SU-DHL-6 (cell line): ENCODE measurements at regions not wholly inside any gene's neighbourhood (a gene's known extent, or its start where the extent isn't known, plus 50 kb on each side); places are given as distances from the start of the nearest gene placed in this dataset.

Source experiments
- H2AFZ ChIP-seq: fragments of 200-600 bp; sonication (generic); 2 replicates; pipeline ENCODE4 v1.6.1; 2014; ENCODE audit warnings: low read depth, mild to moderate bottlenecking, moderate library complexity, mixed read lengths, antibody characterized with exemption, low read length; ENCODE audit not compliant: severe bottlenecking
- H3F3A ChIP-seq: fragments of 200-600 bp; shearing (Covaris generic); 2 replicates; pipeline ENCODE4 v1.6.0; 2016; ENCODE audit warnings: antibody characterized with exemption, mild to moderate bottlenecking; ENCODE audit not compliant: insufficient read depth
- H3K27ac ChIP-seq: fragments of 200-600 bp; sonication (generic); 2 replicates; pipeline ENCODE4 v1.5.1; 2016; ENCODE audit warnings: low read depth, mild to moderate bottlenecking, low read length, moderate library complexity, mixed read lengths
- H3K27me3 ChIP-seq: fragments of 200-600 bp; sonication (generic), shearing (Covaris generic); 2 replicates; pipeline ENCODE4 v1.6.0; 2014; ENCODE audit warnings: mild to moderate bottlenecking, low read length
- H3K36me3 ChIP-seq: fragments of 200-600 bp; sonication (generic); 2 replicates; pipeline ENCODE4 v1.6.1; 2014; ENCODE audit warnings: mild to moderate bottlenecking, low read length, mixed read lengths
- H3K4me2 ChIP-seq: fragments of 300-600, 200-600 bp; shearing (Covaris generic), sonication (generic); 2 replicates; pipeline ENCODE4 v1.6.0; 2014; ENCODE audit warnings: low read length, low read depth, mild to moderate bottlenecking; ENCODE audit not compliant: poor library complexity, severe bottlenecking
- H3K4me3 ChIP-seq: fragments of 200-600 bp; sonication (generic); 2 replicates; pipeline ENCODE4 v1.5.1; 2014; ENCODE audit warnings: antibody characterized with exemption, low read length, mild to moderate bottlenecking, mixed read lengths; ENCODE audit not compliant: insufficient read depth, poor library complexity, severe bottlenecking
- H3K79me2 ChIP-seq: fragments of 200-600 bp; sonication (generic); 2 replicates; pipeline ENCODE4 v1.6.1; 2014; ENCODE audit warnings: mild to moderate bottlenecking, low read length, moderate library complexity; ENCODE audit not compliant: insufficient read depth
- H3K9ac ChIP-seq: fragments of 200-600 bp; sonication (generic); 2 replicates; pipeline ENCODE4 v1.7.0; 2014; ENCODE audit warnings: mild to moderate bottlenecking, low read length
- H3K9me2 ChIP-seq: fragments of 200-600 bp; sonication (generic); replicated peaks from 2 replicates; pipeline ENCODE4 v1.6.1; 2014; ENCODE audit warnings: low read length; ENCODE audit not compliant: insufficient read depth
- H3K9me3 ChIP-seq: fragments of 200-600 bp; sonication (generic); 2 replicates; pipeline ENCODE4 v1.6.1; 2014; ENCODE audit warnings: low read length, mixed read lengths; ENCODE audit not compliant: insufficient read depth
- H4K20me1 ChIP-seq: fragments of 200-600 bp; sonication (generic); 2 replicates; pipeline ENCODE4 v1.6.1; 2014; ENCODE audit warnings: low read depth, mild to moderate bottlenecking, antibody characterized with exemption, low read length, moderate library complexity, mixed read lengths
- EZH2phosphoT487 ChIP-seq: fragments of 200-600 bp; sonication (generic), shearing (Covaris generic); conservative IDR thresholded peaks from 2 replicates; pipeline ENCODE4 v1.6.1; 2018; ENCODE audit warnings: mild to moderate bottlenecking, antibody characterized with exemption, low read length, moderate library complexity, mixed read lengths
- TF ChIP-seq, protein P1 (sequence below): fragments of 200-600 bp; sonication (generic); IDR thresholded peaks from one replicate; pipeline ENCODE4 v1.5.1; 2017; ENCODE audit warnings: antibody characterized with exemption, mild to moderate bottlenecking, low read length, moderate library complexity; ENCODE audit not compliant: insufficient read depth, poor library complexity, severe bottlenecking

- H3K9me3 ChIP-seq, result no peaks in the 10 kb centered on the region
- no peak for TF ChIP-seq EZH2phosphoT487
- TF ChIP-seq, protein P1, sequence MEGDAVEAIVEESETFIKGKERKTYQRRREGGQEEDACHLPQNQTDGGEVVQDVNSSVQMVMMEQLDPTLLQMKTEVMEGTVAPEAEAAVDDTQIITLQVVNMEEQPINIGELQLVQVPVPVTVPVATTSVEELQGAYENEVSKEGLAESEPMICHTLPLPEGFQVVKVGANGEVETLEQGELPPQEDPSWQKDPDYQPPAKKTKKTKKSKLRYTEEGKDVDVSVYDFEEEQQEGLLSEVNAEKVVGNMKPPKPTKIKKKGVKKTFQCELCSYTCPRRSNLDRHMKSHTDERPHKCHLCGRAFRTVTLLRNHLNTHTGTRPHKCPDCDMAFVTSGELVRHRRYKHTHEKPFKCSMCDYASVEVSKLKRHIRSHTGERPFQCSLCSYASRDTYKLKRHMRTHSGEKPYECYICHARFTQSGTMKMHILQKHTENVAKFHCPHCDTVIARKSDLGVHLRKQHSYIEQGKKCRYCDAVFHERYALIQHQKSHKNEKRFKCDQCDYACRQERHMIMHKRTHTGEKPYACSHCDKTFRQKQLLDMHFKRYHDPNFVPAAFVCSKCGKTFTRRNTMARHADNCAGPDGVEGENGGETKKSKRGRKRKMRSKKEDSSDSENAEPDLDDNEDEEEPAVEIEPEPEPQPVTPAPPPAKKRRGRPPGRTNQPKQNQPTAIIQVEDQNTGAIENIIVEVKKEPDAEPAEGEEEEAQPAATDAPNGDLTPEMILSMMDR, result no peak
- H3K27me3 ChIP-seq, result no peaks in the 10 kb centered on the region
- no peak overlapping the region for H3K4me3 ChIP-seq
- H3K27ac ChIP-seq, result no peak overlapping the region
- no peak overlapping the region for H2AFZ ChIP-seq
- no peaks in the 10 kb centered on the region for H3K36me3 ChIP-seq
- no peaks in the 10 kb centered on the region for H3F3A ChIP-seq
- H3K79me2 ChIP-seq, result no peaks in the 10 kb centered on the region
- no peaks in the 10 kb centered on the region for H4K20me1 ChIP-seq
- no peak overlapping the region for H3K4me2 ChIP-seq
- H3K9ac ChIP-seq, result no peak overlapping the region
- H3K9me2 ChIP-seq, result no peaks in the 10 kb centered on the region
Observed at GRCh38 chr15:26157081-26157480, 294.0 kb upstream of the ATP10A start.

GRCh38 chr15:26156051-26156450 lies 292.9 kb upstream of the ATP10A start:
- no peak overlapping the region for H2AFZ ChIP-seq
- H3K4me3 ChIP-seq, result no peak overlapping the region
- no peak overlapping the region for H3K27ac ChIP-seq
- no peaks in the 10 kb centered on the region for H3F3A ChIP-seq
- H3K36me3 ChIP-seq, result no peaks in the 10 kb centered on the region
- H4K20me1 ChIP-seq, result no peaks in the 10 kb centered on the region
- H3K4me2 ChIP-seq, result no peak overlapping the region
- TF ChIP-seq, protein P1, result no peak
- no peak for TF ChIP-seq EZH2phosphoT487
- no peaks in the 10 kb centered on the region for H3K79me2 ChIP-seq
- no peaks in the 10 kb centered on the region for H3K27me3 ChIP-seq
- H3K9ac ChIP-seq, result no peak overlapping the region
- no peaks in the 10 kb centered on the region for H3K9me3 ChIP-seq
- no peaks in the 10 kb centered on the region for H3K9me2 ChIP-seq

GRCh38 chr15:26148156-26148860 lies 285.2 kb upstream of the ATP10A start:
- no peaks in the 10 kb centered on the region for H3K9me2 ChIP-seq
- TF ChIP-seq, protein P1, result no peak
- TF ChIP-seq EZH2phosphoT487, result no peak

More at GRCh38 chr15:26148156-26148860, 285.2 kb upstream of the ATP10A start:
- Histone ChIP-seq H3K27ac (no peak overlapping the region), H3F3A (no peaks in the 10 kb centered on the region), H3K4me2 (no peak overlapping the region), H4K20me1 (no peaks in the 10 kb centered on the region), H3K36me3 (no peaks in the 10 kb centered on the region), H3K9ac (no peak overlapping the region), H3K79me2 (no peaks in the 10 kb centered on the region), H3K27me3 (no peaks in the 10 kb centered on the region), H2AFZ (no peak overlapping the region), H3K4me3 (no peak overlapping the region), H3K9me3 (no peaks in the 10 kb centered on the region)
